ENCODE measurements at regions not wholly inside any gene's neighbourhood (a gene's known extent, or its start where the extent isn't known, plus 50 kb on each side); places are given as distances from the start of the nearest gene placed in this dataset.

GRCh38 chr7:97422046-97422445 is 304.5 kb downstream of the SDHAF3 start:
- TF ChIP-seq POLR2A (IDR thresholded peaks at IDR 0.05) = no peak
- no peak for TF ChIP-seq CTCF (IDR thresholded peaks at IDR 0.05)

Data from transverse colon (tissue), 3 donors.